CD14-positive monocyte (primary cell): ENCODE measurements at regions not wholly inside any gene's neighbourhood (a gene's known extent, or its start where the extent isn't known, plus 50 kb on each side); places are given as distances from the start of the nearest gene placed in this dataset.
A peak's percentile ranks its signal among the peaks of the same experiment; 100 is the strongest.

Source experiments
- DNase-seq, 3 donors: peaks; one replicate each; pipeline ENCODE4 v3.0.0-alpha.2; 2011 to 2022
- H2AFZ ChIP-seq: 2 replicates; pipeline ENCODE4 v1.6.0; 2012; ENCODE audit warnings: mild to moderate bottlenecking, low read depth, low read length, inconsistent platforms; ENCODE audit not compliant: insufficient read depth, poor library complexity, severe bottlenecking
- H3K27ac ChIP-seq, 2 donors: 1 replicate in 1 of 2; 2 replicates in 1 of 2; pipeline ENCODE4 v1.5.1; 2012 to 2013; ENCODE audit warnings: low read length in 2 of 2, control low read depth in 1 of 2, inconsistent platforms in 1 of 2, low read depth in 1 of 2, mild to moderate bottlenecking in 1 of 2
- H3K27me3 ChIP-seq, 2 donors: one replicate each; pipeline versions ENCODE4 v1.6.0 to v1.6.1; 2011 to 2013; ENCODE audit warnings: low read length in 2 of 2; ENCODE audit not compliant: control insufficient read depth in 2 of 2, insufficient read depth in 2 of 2
- H3K36me3 ChIP-seq, 2 donors: replicated peaks in 1 of 2; 1 replicate in 1 of 2; 2 replicates in 1 of 2; pipeline versions ENCODE4 v1.5.1 to v1.6.1; 2012 to 2013; ENCODE audit warnings: low read length in 2 of 2, control low read depth in 1 of 2, inconsistent platforms in 1 of 2, mild to moderate bottlenecking in 1 of 2; ENCODE audit not compliant: insufficient read depth in 2 of 2, control insufficient read depth in 1 of 2
- H3K4me1 ChIP-seq, 2 donors: 1 replicate in 1 of 2; 2 replicates in 1 of 2; pipeline versions ENCODE4 v1.5.1 to v1.6.1; 2012 to 2013; ENCODE audit warnings: low read length in 2 of 2, control low read depth in 1 of 2, inconsistent platforms in 1 of 2, mild to moderate bottlenecking in 1 of 2, moderate library complexity in 1 of 2; ENCODE audit not compliant: insufficient read depth in 2 of 2, control insufficient read depth in 1 of 2
- H3K4me2 ChIP-seq: replicated peaks from 2 replicates; pipeline ENCODE3; 2012; ENCODE audit warnings: low read length, moderate library complexity, mild to moderate bottlenecking; ENCODE audit not compliant: poor library complexity, severe bottlenecking; ENCODE audit errors: extremely low read depth
- H3K4me3 ChIP-seq, 3 experiments: fragments of 200-600 bp in 1 of 3; sonication (generic) in 1 of 3; replicated peaks in 1 of 3; 1 replicate in 2 of 3; 2 replicates in 1 of 3; pipeline ENCODE4 v1.5.1; 2011 to 2013; ENCODE audit warnings: low read length in 3 of 3, mild to moderate bottlenecking in 3 of 3, control low read depth in 2 of 3, low read depth in 2 of 3, inconsistent platforms in 1 of 3, moderate library complexity in 1 of 3
- H3K79me2 ChIP-seq: 2 replicates; pipeline ENCODE4 v1.6.0; 2012; ENCODE audit warnings: mild to moderate bottlenecking, control low read depth, inconsistent platforms, low read length, moderate library complexity; ENCODE audit not compliant: insufficient read depth
- H3K9ac ChIP-seq: 2 replicates; pipeline ENCODE4 v1.6.0; 2017; ENCODE audit warnings: low read length, mild to moderate bottlenecking; ENCODE audit not compliant: insufficient read depth, poor library complexity, severe bottlenecking
- H3K9me3 ChIP-seq, 2 donors: replicated peaks in 1 of 2; 1 replicate in 1 of 2; 2 replicates in 1 of 2; pipeline versions ENCODE4 v1.5.1 to v1.6.1; 2012 to 2013; ENCODE audit warnings: low read length in 2 of 2, control low read depth in 1 of 2; ENCODE audit not compliant: control insufficient read depth in 1 of 2, insufficient read depth in 1 of 2
- H4K20me1 ChIP-seq: 2 replicates; pipeline ENCODE4 v1.6.0; 2012; ENCODE audit warnings: mild to moderate bottlenecking, low read length, control low read depth, moderate library complexity; ENCODE audit not compliant: insufficient read depth
- H3K27ac Mint-ChIP-seq, 7 donors: one replicate each; pipeline ENCODE4 v1.8.0; 2020; ENCODE audit warnings: mild to moderate bottlenecking in 7 of 7, mixed read lengths in 7 of 7, moderate library complexity in 6 of 7, inconsistent platforms in 2 of 7
- H3K27me3 Mint-ChIP-seq, 3 donors: one replicate each; pipeline ENCODE4 v1.8.0; 2021 to 2022; ENCODE audit warnings: low read depth in 3 of 3, mild to moderate bottlenecking in 3 of 3, mixed read lengths in 3 of 3, moderate library complexity in 3 of 3, inconsistent platforms in 1 of 3
- H3K36me3 Mint-ChIP-seq, 2 donors: one replicate each; pipeline ENCODE4 v1.8.0; 2020; ENCODE audit warnings: mixed read lengths in 2 of 2, inconsistent platforms in 1 of 2, mild to moderate bottlenecking in 1 of 2
- H3K4me1 Mint-ChIP-seq: one replicate; pipeline ENCODE4 v1.8.0; 2020; ENCODE audit warnings: mild to moderate bottlenecking, mixed read lengths
- H3K4me3 Mint-ChIP-seq, 2 donors: one replicate each; pipeline ENCODE4 v1.8.0; 2020; ENCODE audit warnings: mild to moderate bottlenecking in 2 of 2, mixed read lengths in 2 of 2, moderate library complexity in 1 of 2
- H3K9me3 Mint-ChIP-seq, 7 donors: one replicate each; pipeline ENCODE4 v1.8.0; 2020 to 2022; ENCODE audit warnings: mixed read lengths in 7 of 7, mild to moderate bottlenecking in 6 of 7, moderate library complexity in 6 of 7, inconsistent platforms in 2 of 7
- CTCF ChIP-seq: fragments of 200-600 bp; IDR thresholded peaks from one replicate; pipeline ENCODE4 v1.8.0; 2022; ENCODE audit warnings: antibody characterized with exemption, mild to moderate bottlenecking
- WGBS: methylation state at CpG from one replicate; pipeline ENCODE4 v1.1.5; 2013; ENCODE audit warnings: missing lambda C conversion rate; ENCODE audit not compliant: insufficient coverage; 5-methylcytosine and 5-hydroxymethylcytosine counted together
- intact Hi-C, 2 donors: fragments of 100-400 bp; cut with micrococcal nuclease; formaldehyde crosslinking; loops; one replicate each; pipeline versions ENCODE4 v1.15.0 to v1.15.1; 2023

DNA sequence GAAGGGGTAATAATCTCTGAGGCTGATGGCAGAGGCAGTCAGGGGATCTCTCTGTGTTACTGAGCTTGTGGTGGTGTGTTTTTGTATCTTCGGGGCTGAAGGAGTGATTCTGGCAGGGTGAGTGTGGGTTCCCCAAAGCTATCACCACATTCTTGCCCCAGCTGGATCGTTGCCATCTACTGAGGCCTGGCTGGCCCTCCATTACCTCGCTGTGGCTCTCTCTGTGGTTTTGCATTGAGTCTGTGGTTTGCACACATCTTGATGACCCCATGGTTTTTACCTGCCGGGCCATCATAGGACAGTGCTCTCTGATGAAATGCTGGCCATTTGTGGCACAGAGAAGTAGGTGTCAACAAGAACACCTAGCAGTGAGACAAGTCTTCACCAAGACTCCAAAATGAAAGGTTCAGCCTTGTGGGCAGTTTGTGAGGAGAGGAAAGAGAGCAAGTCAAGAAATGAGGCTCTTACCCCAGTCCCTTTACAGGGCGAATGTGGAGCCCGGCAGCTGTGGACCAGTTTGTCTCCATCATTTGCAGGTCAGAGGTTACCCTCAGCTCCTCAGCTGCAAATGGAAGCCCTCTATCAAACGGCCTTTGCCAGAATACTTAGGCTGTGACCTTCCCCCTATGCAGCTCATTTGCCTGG lies 69.0 kb upstream of the NPAS1 start:
- Histone ChIP-seq H3K27ac (no peak overlapping the region), H2AFZ (no peak overlapping the region), H3K9ac (no peak overlapping the region), H3K4me2 (no peak overlapping the region), H3K9me3 (no peaks in the 10 kb centered on the region), H4K20me1 (peaks cover 9% of the 10 kb centered on the region), H3K4me1 (peaks cover 7 to 11% of the 10 kb centered on the region in 2 donors), H3K79me2 (peaks cover 9% of the 10 kb centered on the region), H3K36me3 (peaks cover 0 to 50% of the 10 kb centered on the region in 2 donors), H3K4me3 (no peak overlapping the region), H3K27me3 (no peaks in the 10 kb centered on the region)
- 67% methylated on average over 3 of the region's 7 CpGs for WGBS
- no peak for TF ChIP-seq CTCF
- no peak for DNase-seq
- Mint-ChIP-seq H3K4me3 (no peak overlapping the region), H3K4me1 (peaks cover 19% of the 10 kb centered on the region), H3K36me3 (peaks cover 25 to 34% of the 10 kb centered on the region in 2 donors), H3K9me3 (peaks cover 0 to 1% (median 0%) of the 10 kb centered on the region in 7 donors), H3K27me3 (no peaks in the 10 kb centered on the region), H3K27ac (peak overlapping the region in 2 of 7 donors; percentile 15 to 36)
- intact Hi-C loops, result no loop called here

DNA sequence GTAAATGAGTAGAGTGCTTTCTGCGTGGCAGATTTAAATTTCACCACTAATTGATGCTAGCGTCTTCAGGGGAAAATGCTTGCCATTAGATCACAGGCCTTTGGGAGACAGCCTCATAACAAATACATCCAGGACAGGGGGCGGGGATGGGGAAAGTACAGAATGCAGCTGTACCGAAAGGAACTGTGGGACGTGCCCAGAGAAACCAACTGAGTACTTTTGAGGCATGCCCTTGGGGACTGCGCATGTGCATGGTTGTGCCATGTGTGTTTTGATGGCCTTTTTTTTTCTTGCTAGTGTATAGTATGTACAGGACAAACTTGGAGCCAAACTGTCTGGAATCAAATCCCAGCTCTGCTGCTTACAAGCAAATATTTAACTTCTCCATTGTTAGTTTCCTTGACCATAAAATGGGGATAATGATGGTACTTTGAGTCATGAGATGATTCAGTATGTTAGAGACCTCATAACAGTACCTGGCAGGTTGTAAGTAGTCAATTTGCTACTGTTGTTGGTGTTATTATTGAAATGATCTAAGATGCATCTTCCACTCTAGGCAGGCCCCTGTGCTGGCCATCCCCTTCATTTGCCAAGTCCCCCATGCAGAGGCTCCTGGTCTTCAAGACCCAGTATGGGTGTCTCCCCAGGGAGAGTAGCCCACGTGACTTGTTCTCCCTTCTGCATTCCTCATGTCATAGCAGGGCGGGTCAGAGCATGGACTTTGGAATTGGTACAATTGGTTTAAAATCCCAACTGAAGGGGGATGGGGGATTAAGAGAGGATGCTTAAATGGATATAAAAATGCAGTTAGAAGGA lies 68.3 kb upstream of the NPAS1 start:
- Histone ChIP-seq H3K79me2 (peaks cover 6% of the 10 kb centered on the region), H2AFZ (no peak overlapping the region), H3K36me3 (peaks cover 0 to 45% of the 10 kb centered on the region in 2 donors), H3K27me3 (no peaks in the 10 kb centered on the region), H4K20me1 (peaks cover 9% of the 10 kb centered on the region), H3K9me3 (no peaks in the 10 kb centered on the region), H3K4me3 (no peak overlapping the region), H3K4me2 (no peak overlapping the region), H3K9ac (no peak overlapping the region), H3K27ac (no peak overlapping the region), H3K4me1 (peaks cover 11 to 15% of the 10 kb centered on the region in 2 donors)
- TF ChIP-seq CTCF, result no peak
- H3K27me3 Mint-ChIP-seq, result no peaks in the 10 kb centered on the region
- H3K4me3 Mint-ChIP-seq, result no peak overlapping the region
- WGBS, result 100% methylated on average over 4 of the region's 8 CpGs
- intact Hi-C loops, result no loop called here
- H3K36me3 Mint-ChIP-seq, result peaks cover 24 to 31% of the 10 kb centered on the region in 2 donors
- no peak for DNase-seq
- H3K9me3 Mint-ChIP-seq, result peaks cover 0 to 1% (median 0%) of the 10 kb centered on the region in 7 donors
- H3K4me1 Mint-ChIP-seq, result peaks cover 21% of the 10 kb centered on the region
- peak overlapping the region in 1 of 7 donors; percentile 36 for H3K27ac Mint-ChIP-seq
